NCI-H2081 (cell line): ENCODE measurements at regions not wholly inside any gene's neighbourhood (a gene's known extent, or its start where the extent isn't known, plus 50 kb on each side); places are given as distances from the start of the nearest gene placed in this dataset.
A peak's percentile ranks its signal among the peaks of the same experiment; 100 is the strongest.
"Not testable (repeated sequence)": the region's sequence is repeated elsewhere in the genome, so short reads cannot be mapped to it uniquely, and the experiment has no call there.

ENCODE experiments used
- DNase-seq, 2 experiments: peaks; one replicate each; lab custom pipeline; 2025; lab: John Stamatoyannopoulos, UW

GRCh38 chr10:84935772-84936171, 607.4 kb downstream of the CCSER2 start:
- no peak for DNase-seq

- no peak for DNase-seq
Observed at GRCh38 chr10:84938117-84938905, 609.9 kb downstream of the CCSER2 start.

- DNase-seq, result no peak
Observed at GRCh38 chr10:84943541-84943940, 615.2 kb downstream of the CCSER2 start.

GRCh38 chr10:84944187-84944586, 615.8 kb downstream of the CCSER2 start:
- no peak for DNase-seq

- DNase-seq, result peak in 1 of 2 experiments; percentile 27
Observed at GRCh38 chr10:84945791-84946190, 617.4 kb downstream of the CCSER2 start.

- DNase-seq, result peak; percentile 56 to 90
Observed at GRCh38 chr10:84946904-84947303, 618.5 kb downstream of the CCSER2 start.

- DNase-seq, result no peak
Observed at GRCh38 chr10:84948644-84949043, 620.3 kb downstream of the CCSER2 start.

- DNase-seq, result no peak
Observed at GRCh38 chr10:84951616-84952015, 623.2 kb downstream of the CCSER2 start.

GRCh38 chr10:84957427-84957826, 629.0 kb downstream of the CCSER2 start:
- DNase-seq, result no peak

GRCh38 chr10:84965468-84965867, 637.1 kb downstream of the CCSER2 start:
- no peak for DNase-seq

- DNase-seq, result no peak
Observed at GRCh38 chr10:84966708-84967441, 638.5 kb downstream of the CCSER2 start.

- not testable (repeated sequence) for DNase-seq
Observed at GRCh38 chr10:84969297-84969696, 640.9 kb downstream of the CCSER2 start.

GRCh38 chr10:84987039-84987438, 658.6 kb downstream of the CCSER2 start:
- no peak for DNase-seq

- no peak for DNase-seq
Observed at GRCh38 chr10:84988011-84988410, 659.6 kb downstream of the CCSER2 start.

- DNase-seq, result no peak
Observed at GRCh38 chr10:84990713-84991112, 662.3 kb downstream of the CCSER2 start.

GRCh38 chr10:84991301-84991700, 662.9 kb downstream of the CCSER2 start:
- no peak for DNase-seq

GRCh38 chr10:84993251-84994035, 665.1 kb downstream of the CCSER2 start:
- DNase-seq, result no peak

GRCh38 chr10:84994722-84995121, 666.3 kb downstream of the CCSER2 start:
- DNase-seq, result no peak

- DNase-seq, result no peak
Observed at GRCh38 chr10:84996580-84996979, 668.2 kb downstream of the CCSER2 start.

GRCh38 chr10:84997870-84998269, 669.5 kb downstream of the CCSER2 start:
- DNase-seq, result no peak

GRCh38 chr10:84999929-85000328, 671.5 kb downstream of the CCSER2 start:
- DNase-seq, result no peak

- DNase-seq, result no peak
Observed at GRCh38 chr10:85003083-85003482, 674.7 kb downstream of the CCSER2 start.
